ENCODE measurements at regions not wholly inside any gene's neighbourhood (a gene's known extent, or its start where the extent isn't known, plus 50 kb on each side); places are given as distances from the start of the nearest gene placed in this dataset.

DNA sequence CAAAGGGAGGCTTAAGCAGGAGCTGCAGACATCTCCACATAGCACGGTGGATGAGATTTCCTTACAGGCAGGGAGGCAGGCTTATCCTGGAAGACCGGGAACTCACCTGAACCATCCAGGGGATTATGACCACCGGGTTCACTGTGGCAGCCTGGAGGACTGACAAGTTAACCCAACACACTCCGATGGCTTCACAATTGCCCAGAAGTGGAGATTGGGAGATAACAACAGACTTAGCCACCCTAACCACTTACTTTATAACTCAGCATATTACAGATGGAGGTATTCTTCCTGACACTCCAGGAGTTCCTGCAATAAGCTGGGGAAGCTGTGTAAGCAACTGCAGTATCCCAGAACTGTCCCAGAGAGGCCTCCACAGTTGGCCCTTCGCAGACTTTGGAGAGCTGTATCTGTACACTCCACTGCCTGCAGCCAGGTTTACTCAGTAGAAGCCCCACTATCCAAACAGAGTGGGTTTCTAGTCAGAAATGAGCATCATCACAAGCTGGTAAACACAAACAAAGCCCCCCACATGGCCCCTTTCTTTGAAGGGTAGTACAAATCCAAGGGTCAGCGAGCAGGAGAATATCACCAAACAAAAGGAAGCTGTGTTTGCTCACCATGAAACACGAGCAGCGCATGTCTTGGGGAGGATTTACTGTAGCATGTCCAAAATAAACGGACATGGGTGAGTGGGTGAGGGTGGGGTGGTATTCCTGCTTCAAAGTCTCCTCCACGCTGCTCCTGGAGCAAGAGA, 462.2 kb downstream of the RASEF start:
- DNase-seq = no peak

More for the DNA sequence above, 462.2 kb downstream of the RASEF start:
- H4K8ac ChIP-seq (replicated peaks; ENCODE audit: insufficient read length, low read depth, low read length) = no peak overlapping the region
- no peak overlapping the region for H3K4me2 ChIP-seq (ENCODE audit: insufficient read depth, insufficient read length, low read length)
- no peaks in the 10 kb centered on the region for H3K4me1 Mint-ChIP-seq
- no peaks in the 10 kb centered on the region for H3K79me1 ChIP-seq (ENCODE audit: insufficient read depth, low read depth, low read length, poor library complexity, severe bottlenecking)
- no peak overlapping the region for H3K14ac ChIP-seq (ENCODE audit: insufficient read depth, low read length)
- no peak overlapping the region for H2BK20ac ChIP-seq (ENCODE audit: low read depth, low read length, poor library complexity, severe bottlenecking)
- H2AFZ ChIP-seq (ENCODE audit: low read length) = no peak overlapping the region
- H3K27me3 Mint-ChIP-seq (ENCODE audit: low read depth) = no peaks in the 10 kb centered on the region
- no peak overlapping the region for H2BK5ac ChIP-seq (ENCODE audit: insufficient read length, low read length)
- H3K27me3 ChIP-seq (ENCODE audit: insufficient read depth, low read length) = no peaks in the 10 kb centered on the region
- no peak overlapping the region for H3K4me3 Mint-ChIP-seq
- H2BK120ac ChIP-seq (ENCODE audit: low read depth, low read length, poor library complexity, severe bottlenecking) = no peak overlapping the region
- H3K18ac ChIP-seq (ENCODE audit: insufficient read length, low read depth, low read length) = no peak overlapping the region
- H3K36me3 Mint-ChIP-seq (ENCODE audit: insufficient read depth in 1 of 3, low read depth in 3 of 3) = no peaks in the 10 kb centered on the region
- H4K5ac ChIP-seq (ENCODE audit: insufficient read length, low read depth, low read length) = no peak overlapping the region
- no peak overlapping the region for H3K23ac ChIP-seq (ENCODE audit: insufficient read length, low read depth, low read length)
- H3K4ac ChIP-seq (ENCODE audit: low read depth, low read length) = no peak overlapping the region
- H2AK5ac ChIP-seq (ENCODE audit: insufficient read length, low read length) = no peak overlapping the region
- no peaks in the 10 kb centered on the region for H3K4me1 ChIP-seq (ENCODE audit: insufficient read depth, low read length)
- no peaks in the 10 kb centered on the region for H4K20me1 ChIP-seq (ENCODE audit: control insufficient read depth, insufficient read depth, insufficient read length)
- TF ChIP-seq, protein P1, sequence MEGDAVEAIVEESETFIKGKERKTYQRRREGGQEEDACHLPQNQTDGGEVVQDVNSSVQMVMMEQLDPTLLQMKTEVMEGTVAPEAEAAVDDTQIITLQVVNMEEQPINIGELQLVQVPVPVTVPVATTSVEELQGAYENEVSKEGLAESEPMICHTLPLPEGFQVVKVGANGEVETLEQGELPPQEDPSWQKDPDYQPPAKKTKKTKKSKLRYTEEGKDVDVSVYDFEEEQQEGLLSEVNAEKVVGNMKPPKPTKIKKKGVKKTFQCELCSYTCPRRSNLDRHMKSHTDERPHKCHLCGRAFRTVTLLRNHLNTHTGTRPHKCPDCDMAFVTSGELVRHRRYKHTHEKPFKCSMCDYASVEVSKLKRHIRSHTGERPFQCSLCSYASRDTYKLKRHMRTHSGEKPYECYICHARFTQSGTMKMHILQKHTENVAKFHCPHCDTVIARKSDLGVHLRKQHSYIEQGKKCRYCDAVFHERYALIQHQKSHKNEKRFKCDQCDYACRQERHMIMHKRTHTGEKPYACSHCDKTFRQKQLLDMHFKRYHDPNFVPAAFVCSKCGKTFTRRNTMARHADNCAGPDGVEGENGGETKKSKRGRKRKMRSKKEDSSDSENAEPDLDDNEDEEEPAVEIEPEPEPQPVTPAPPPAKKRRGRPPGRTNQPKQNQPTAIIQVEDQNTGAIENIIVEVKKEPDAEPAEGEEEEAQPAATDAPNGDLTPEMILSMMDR (conservative IDR thresholded peaks at IDR 0.05) = no peak
- no peak overlapping the region for H3K9ac ChIP-seq (ENCODE audit: extremely low read depth, insufficient read length, low read length)
- no peak overlapping the region for H3K27ac ChIP-seq (ENCODE audit: insufficient read length, low read depth, low read length)
- H3T11ph ChIP-seq (ENCODE audit: low read length) = no peak overlapping the region
- no peak overlapping the region for H2BK15ac ChIP-seq (ENCODE audit: low read depth, low read length)
- H4K91ac ChIP-seq (ENCODE audit: insufficient read length, low read depth, low read length) = no peak overlapping the region
- no peaks in the 10 kb centered on the region for H3K9me3 ChIP-seq (ENCODE audit: control insufficient read depth, low read depth, low read length)
- WGBS (ENCODE audit: extremely low coverage, insufficient read length, low lambda C conversion rate) = no CpG with 5 or more reads among the region's 10 CpGs
- H2BK12ac ChIP-seq (ENCODE audit: insufficient read length, low read depth, low read length) = no peak overlapping the region
- no peak overlapping the region for H3K27ac Mint-ChIP-seq
- H3K79me2 ChIP-seq (ENCODE audit: insufficient read depth, low read length) = no peaks in the 10 kb centered on the region
- H3K9me3 Mint-ChIP-seq = no peaks in the 10 kb centered on the region
- no peaks in the 10 kb centered on the region for H3K23me2 ChIP-seq (ENCODE audit: insufficient read length, low read depth, low read length, poor library complexity, severe bottlenecking)
- no peak overlapping the region for H3K56ac ChIP-seq (ENCODE audit: insufficient read length, low read depth, low read length)
